Medulla oblongata (tissue), 1 donor: ENCODE measurements at regions not wholly inside any gene's neighbourhood (a gene's known extent, or its start where the extent isn't known, plus 50 kb on each side); places are given as distances from the start of the nearest gene placed in this dataset.
"Not testable (repeated sequence)": the region's sequence is repeated elsewhere in the genome, so short reads cannot be mapped to it uniquely, and the experiment has no call there.

Experiments
- DNase-seq: peaks from one replicate; pipeline ENCODE4 v3.0.0-alpha.2; 2015; ENCODE audit errors: extremely low spot score

GRCh38 chr5:142259758-142260157 lies 65.1 kb downstream of the SPRY4 start:
- no peak for DNase-seq

DNA sequence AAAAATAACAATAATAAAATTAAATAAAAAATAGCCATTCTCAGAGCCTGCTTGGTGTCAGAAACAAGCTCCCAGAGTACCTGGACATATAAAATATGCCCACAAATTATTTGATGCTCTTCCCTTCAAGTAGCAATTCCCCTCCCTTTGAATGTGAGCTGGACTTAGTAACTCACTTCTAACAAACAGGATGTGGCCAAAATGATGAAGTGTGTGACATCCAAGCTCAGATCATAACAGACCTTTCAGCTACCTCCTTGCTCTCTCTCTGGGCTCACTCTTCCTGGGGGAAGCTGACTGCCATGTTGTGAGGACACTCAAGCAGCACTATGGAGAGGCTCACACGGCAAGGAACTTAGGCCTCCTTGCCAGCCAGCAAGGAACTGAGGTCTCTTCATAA lies 69.0 kb downstream of the SPRY4 start:
- no peak for DNase-seq

GRCh38 chr5:142254431-142254830 lies 70.4 kb downstream of the SPRY4 start:
- no peak for DNase-seq

- no peak for DNase-seq
Observed at GRCh38 chr5:142253938-142254337, 70.9 kb downstream of the SPRY4 start.

GRCh38 chr5:142250119-142250518 lies 74.7 kb downstream of the SPRY4 start:
- DNase-seq = no peak

DNA sequence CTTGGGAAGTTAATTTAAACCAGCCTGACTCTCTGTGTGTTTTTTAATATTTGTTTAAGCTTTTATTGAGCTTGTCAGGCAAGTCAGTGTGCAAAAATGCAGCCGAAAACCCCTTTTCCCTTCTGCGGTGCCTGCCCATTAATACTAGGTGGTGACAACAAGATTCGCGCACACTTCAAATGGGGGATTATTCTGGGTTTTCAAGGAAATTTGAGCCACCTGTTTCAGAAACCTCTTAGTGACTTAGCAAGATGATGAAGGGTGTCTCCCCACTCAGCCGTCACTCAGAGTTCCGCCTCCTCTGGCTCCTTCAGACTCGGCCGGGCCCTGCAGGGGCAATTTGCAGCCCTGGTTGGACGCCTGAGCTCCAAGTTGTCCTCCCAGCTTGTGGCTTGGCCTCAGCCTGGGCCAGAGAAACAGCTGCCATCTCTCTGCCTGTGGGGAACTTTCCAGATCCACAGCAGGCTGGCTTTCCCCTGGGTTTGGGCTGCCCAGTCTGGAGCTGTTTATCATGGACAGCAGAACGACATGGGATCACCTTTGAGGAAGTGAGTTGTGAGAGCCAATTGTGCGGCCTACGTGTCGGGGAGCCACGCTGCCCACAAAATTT lies 75.9 kb downstream of the SPRY4 start:
- DNase-seq = no peak

DNA sequence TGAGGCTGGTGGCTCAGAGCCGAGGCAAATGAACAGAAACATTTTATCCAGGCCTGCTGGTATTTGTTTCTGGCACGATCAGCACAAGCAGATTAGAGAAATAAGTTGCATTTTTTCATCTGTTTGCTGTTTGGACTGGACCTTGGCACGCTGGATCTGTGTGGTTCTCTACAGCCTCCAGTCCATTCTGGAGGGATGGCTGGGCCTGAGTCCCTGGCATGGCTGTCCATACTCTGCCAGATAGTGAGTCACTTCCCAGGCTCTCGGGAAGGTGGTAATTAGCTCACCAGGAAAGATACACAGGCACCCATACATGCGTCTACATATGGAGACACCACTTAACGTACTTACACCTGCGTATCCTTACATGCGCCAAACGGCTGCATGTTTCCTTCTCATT lies 78.6 kb downstream of the SPRY4 start:
- DNase-seq = peak; percentile 3

- DNase-seq = no peak
Observed at GRCh38 chr5:142245786-142246185, 79.0 kb downstream of the SPRY4 start.

- no peak for DNase-seq
Observed at GRCh38 chr5:142244440-142244839, 80.4 kb downstream of the SPRY4 start.

- no peak for DNase-seq
Observed at GRCh38 chr5:142242272-142242671, 82.5 kb downstream of the SPRY4 start.

DNA sequence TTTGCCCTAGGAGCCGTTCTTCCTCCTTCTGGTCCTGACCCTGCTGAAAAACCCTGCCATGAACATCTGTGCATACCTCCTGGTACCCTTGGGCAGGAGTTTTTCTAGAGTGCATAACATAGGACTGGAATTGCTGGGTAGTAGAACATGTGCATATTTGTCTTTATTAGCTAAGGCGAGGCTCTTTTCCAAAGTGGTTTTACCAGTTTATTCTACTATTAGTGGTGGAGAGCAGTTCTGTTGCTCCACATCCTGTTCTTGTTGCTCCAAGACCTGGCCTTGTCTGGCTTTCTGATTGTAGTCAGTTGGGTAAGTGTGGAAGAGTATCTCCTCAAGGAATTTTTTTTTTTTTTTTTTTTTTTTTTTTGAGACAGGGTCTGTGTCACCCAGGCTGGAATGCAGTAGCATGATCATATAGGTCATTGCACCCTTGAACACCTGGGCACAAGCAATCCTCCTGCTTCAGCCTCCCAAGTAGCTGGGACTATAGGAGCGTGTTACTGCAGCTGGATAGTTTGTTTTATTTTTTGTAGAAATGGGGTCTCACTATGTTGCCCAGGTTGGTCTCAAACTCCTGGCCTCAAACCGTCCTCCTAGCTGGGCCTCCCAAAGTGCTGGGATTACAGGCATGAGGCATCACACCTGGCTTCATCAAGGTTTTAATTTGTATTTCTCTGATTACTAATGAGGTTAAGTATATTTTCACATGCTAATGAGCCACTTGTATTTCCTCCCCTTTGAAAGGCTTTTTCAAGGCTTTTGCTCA lies 85.2 kb downstream of the SPRY4 start:
- no peak for DNase-seq

GRCh38 chr5:142237707-142238106 lies 87.1 kb downstream of the SPRY4 start:
- no peak for DNase-seq

- not testable (repeated sequence) for DNase-seq
Observed at GRCh38 chr5:142236673-142237290, 88.0 kb downstream of the SPRY4 start.

DNA sequence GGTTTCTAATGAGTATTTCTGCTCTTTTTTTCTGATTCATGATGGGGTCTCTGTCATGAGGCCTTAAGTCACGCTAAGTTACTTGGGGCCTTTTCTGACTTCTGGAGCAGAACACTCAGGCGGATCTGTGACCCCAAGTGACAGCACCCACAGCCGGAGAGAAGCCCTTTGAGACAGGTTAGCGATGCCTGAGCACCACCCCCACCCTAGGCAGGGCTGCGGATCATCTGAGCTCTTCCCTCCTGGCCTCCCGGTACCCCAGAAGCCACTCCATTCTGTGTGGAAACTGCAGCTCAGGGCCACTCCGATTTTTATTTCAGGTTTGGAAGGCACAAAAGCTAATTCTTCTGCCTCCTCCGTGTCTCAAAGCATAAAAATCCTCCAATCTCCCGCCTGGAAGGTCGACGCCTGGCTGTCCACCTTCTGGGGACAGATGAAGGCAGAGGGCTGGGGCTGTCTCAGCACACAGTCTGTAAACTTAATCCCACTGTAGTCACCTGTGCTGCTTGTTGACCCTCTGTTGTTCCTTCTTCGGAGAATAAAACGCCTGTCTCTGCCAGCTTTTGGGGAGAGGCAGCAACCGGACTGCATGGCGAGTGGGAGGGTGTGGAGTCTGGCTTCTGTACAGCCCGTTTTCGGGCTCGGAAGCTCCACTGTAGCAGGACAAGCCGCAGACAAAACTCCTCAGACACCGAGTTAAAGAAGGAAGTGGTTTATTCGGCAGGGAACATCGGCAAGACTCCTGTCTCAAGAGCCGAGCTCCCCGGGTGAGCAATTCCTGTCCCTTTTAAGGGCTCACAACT lies 88.8 kb downstream of the SPRY4 start:
- no peak for DNase-seq

DNA sequence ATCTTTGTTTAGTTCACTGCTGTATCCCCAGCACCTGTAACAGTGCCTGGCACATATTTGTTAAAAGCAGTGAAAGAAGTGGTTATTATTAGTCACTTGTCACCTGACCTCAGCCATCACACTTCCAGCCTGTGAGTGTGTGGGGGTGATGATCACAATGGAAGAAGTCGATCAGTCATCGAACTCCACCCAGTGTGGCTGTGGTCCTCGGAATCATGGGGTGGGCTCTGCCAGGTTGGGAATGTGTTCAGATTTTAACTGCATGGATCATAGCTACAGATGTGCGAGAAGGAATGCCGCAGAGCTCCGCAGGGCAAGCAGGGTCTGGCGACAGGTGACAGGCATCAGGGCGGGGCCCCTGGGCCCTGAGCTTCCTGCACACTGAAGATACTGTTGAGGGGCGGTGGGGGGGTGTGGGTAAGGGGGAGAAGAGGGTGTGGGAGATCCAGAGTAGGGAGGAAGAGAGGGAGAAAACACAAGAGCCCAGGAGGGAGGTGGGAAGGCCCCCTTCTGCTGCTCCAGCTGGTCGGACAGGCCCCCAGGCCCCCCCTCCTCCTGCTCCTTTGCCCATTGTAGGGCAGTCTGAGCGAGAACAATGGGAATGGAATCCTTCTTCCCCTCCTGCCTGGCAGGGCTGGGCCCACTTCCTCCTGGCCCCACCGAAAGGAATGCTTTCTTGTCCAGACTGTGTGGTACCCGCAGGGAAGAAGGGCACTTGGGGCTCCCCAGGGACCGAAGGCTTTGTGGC lies 89.6 kb downstream of the SPRY4 start:
- no peak for DNase-seq

DNA sequence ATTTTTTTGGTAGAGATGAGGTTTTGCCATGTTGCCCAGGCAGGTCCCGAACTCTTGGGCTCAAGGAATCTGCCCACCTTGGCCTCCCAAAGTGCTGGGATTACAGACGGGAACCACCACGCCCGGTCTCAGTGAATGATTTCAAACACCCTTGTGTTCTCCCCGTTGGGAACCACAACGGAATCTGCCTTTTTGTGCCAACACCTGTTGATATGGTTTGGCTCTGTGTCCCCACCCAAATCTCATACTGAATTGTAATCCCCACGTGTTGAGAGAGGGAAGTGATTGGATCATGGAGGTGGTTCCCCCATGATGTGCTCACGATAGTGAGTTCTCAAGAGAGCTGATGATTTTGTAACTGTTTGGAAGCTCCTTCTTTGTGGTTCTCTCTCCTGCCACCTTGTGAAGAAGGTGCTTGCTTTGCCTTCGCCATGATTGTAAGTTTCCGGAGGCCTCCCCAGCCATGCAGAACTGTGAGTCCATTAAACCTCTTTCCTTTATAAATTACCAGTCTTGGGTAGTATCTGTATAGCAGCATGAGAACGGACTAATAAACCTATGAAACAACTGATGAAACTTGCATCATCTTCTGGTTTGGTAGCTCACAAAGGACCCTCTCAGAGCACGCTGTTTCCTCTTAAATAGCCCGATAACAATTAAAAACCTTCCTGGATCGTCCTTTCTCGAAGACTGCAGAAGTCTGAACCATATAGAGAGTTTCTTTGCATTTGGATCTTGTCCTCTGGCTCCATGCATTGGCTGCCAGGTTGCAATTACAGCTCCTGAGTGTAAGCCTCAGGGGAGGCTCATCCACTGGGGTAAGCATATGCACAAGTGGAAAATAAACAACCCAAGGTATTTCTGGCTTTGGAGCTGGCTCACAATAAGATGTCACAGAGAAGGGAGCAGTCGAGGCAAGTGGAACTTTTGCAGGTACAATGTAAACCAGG lies 91.5 kb downstream of the SPRY4 start:
- DNase-seq = no peak

GRCh38 chr5:142230949-142231348 lies 93.9 kb downstream of the SPRY4 start:
- DNase-seq = not testable (repeated sequence)

DNA sequence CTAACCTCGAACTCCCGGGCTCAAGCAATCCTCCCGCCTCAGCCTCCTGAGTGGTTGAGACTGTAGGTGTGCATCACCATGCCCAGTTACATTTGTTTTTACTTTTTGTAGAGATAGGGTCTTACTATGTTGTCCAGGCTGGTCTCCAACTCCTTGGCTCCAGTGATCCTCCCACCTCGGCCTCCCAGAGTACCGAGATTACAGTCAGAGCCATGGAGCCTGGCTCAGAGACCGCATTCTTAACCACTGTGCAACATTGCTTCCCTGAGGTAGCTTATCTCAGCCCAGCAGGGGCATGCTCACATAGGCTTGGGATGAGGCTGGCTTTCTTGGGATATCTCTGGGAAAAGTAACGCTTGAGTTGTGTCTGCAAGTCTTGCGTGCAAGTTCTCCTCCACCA lies 99.7 kb downstream of the SPRY4 start:
- no peak for DNase-seq

DNA sequence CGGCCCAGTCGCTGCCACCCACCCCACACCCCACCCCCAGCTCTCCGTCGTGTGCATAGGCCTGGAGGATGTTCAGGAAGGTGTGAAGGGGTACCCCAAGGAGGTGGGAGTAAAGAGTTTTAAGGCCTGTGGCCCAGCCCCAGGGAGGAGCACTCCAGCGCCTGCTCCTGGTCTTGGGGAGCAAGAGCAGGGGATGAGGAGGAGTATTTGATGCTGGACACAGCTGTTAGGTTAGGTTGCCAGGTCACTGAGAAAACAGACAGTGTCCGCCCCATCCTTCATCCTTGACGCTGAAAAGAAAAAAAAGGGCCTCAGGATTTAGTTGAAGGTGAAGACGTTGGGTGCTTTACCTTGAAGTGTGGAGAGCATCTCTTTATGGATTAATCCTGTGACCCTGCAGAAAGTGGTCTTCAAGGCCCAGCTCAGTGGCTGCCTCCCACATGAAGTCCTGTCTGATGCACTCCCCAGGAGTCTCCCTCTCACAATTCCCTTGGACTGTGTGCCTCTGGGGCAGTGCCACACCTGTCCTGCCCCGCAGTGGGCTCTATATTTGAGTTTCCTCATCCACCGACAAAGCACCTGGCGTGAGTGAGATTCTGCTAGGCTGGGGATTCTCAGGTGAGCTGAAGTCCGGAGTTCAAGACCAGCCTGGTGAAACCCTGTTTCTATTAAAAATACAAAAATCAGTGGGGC lies 101.8 kb downstream of the SPRY4 start:
- no peak for DNase-seq
